OCI-LY7 (cell line): ENCODE measurements at regions not wholly inside any gene's neighbourhood (a gene's known extent, or its start where the extent isn't known, plus 50 kb on each side); places are given as distances from the start of the nearest gene placed in this dataset. TPM values are rescaled to one million over a fixed set of nuclear protein-coding genes. Genes with fewer than 3 reads are reported as not detected.

Experiments used
- microRNA-seq: library from miRNA; unstranded; fragments of <30 nt; microRNA quantifications from one replicate; pipeline ENCODE4 v1.2.0, GENCODE V29; 2022; ENCODE audit warnings: borderline replicate concordance
- small RNA-seq: library from RNA; depleted of rRNA; stranded (forward); fragments of <200 nt; gene quantifications from one replicate; pipeline ENCODE3, GENCODE V24; 2014

Small RNAs in the stretch of these regions (microRNA-seq; reads per million reads assigned to microRNA genes)
- gene MIR6859-1 (not detected), gene MIR6859-2 (not detected)

Small RNAs in the stretch of these regions (small RNA-seq; reads per million reads assigned to genes)
- gene AL627309.7 (not detected), gene MIR6859-1 (not detected), gene MIR6859-2 (not detected), gene RNU6-1100P (not detected)
